Prostate gland (tissue), 2 donors: ENCODE measurements at regions not wholly inside any gene's neighbourhood (a gene's known extent, or its start where the extent isn't known, plus 50 kb on each side); places are given as distances from the start of the nearest gene placed in this dataset.

Source experiments
- CTCF ChIP-seq, 4 experiments: fragments of 200-600 bp in 2 of 4; fragments of 450-650 bp in 2 of 4; sonication (generic) in 2 of 4; IDR thresholded peaks; 1 replicate in 3 of 4; 2 replicates in 1 of 4; pipeline ENCODE4 v1.5.1; 2016 to 2019; ENCODE audit warnings: antibody characterized with exemption in 4 of 4, mild to moderate bottlenecking in 2 of 4, moderate library complexity in 2 of 4
- POLR2AphosphoS5 ChIP-seq: sonication (generic); formaldehyde crosslinking; IDR thresholded peaks from one replicate; pipeline ENCODE4 v1.6.1; 2017; ENCODE audit warnings: antibody characterized with exemption

GRCh38 chr13:48828962-48829411 is 146.7 kb upstream of the FNDC3A start:
- no peak for TF ChIP-seq POLR2AphosphoS5
- no peak for TF ChIP-seq CTCF (IDR thresholded peaks at IDR 0.05)
